HepG2 (cell line): ENCODE measurements at regions not wholly inside any gene's neighbourhood (a gene's known extent, or its start where the extent isn't known, plus 50 kb on each side); places are given as distances from the start of the nearest gene placed in this dataset.

ENCODE experiments used
- ATAC-seq: fragments of 200-7000 bp; cut with Tn5 transposase; 3 replicates; pipeline ENCODE4 v1.9.1; 2020; ENCODE audit warnings: mild to moderate bottlenecking, moderate library complexity
- BruUV-seq: library from RNA; stranded (reverse); fragments of 400-500 nt; replicated peaks from 2 replicates; lab custom pipeline; 2021; lab: Mats Ljungman, UMichigan
- CTCF ChIA-PET: fragments of 300-600 bp; formaldehyde crosslinking; extraction: SDS; loops from one replicate; lab custom pipeline; 2021; ENCODE audit warnings: low total read pairs, inconsistent platforms, low intra/inter-chr PET ratio; lab: Yijun Ruan, JAX
- POLR2A ChIA-PET: fragments of 350-600 bp; sonication (Branson Sonifier 250); formaldehyde crosslinking; loops from one replicate; lab custom pipeline; 2020; ENCODE audit warnings: antibody characterized with exemption, inconsistent platforms; lab: Yijun Ruan, JAX
- DNase-seq: peaks from one replicate; pipeline ENCODE4 v3.0.0-alpha.2; 2015; ENCODE audit warnings: low spot score
- FAIRE-seq: peaks from 3 replicates; lab custom pipeline; 2011; peaks lifted over from hg19 to GRCh38; lab: Jason Lieb, UNC
- H2AFZ ChIP-seq: one replicate; pipeline ENCODE4 v1.6.1; 2011; ENCODE audit warnings: low read length, inconsistent platforms
- H3K27ac ChIP-seq: fragments of 300-600 bp; 3 replicates; pipeline ENCODE4 v1.8.0; 2011; ENCODE audit warnings: mixed run types, mild to moderate bottlenecking, mixed read lengths, low read length, inconsistent platforms; ENCODE audit not compliant: insufficient read depth; ENCODE audit errors: extremely low read length
- H3K27me3 ChIP-seq, 2 experiments: fragments of 200-600 bp in 1 of 2; 2 replicates in 1 of 2; 3 replicates in 1 of 2; pipeline versions ENCODE4 v1.6.0 to v1.8.0; 2011; ENCODE audit warnings: low read length in 2 of 2, mild to moderate bottlenecking in 2 of 2, moderate library complexity in 2 of 2, inconsistent platforms in 1 of 2; ENCODE audit not compliant: insufficient read depth in 2 of 2, control insufficient read depth in 1 of 2
- H3K36me3 ChIP-seq, 2 experiments: fragments of 200-600 bp in 1 of 2; replicated peaks in 1 of 2; 2 replicates in 1 of 2; 3 replicates in 1 of 2; pipeline versions ENCODE4 v1.5.1 to v1.8.0; 2011; ENCODE audit warnings: low read length in 2 of 2, inconsistent platforms in 1 of 2; ENCODE audit not compliant: insufficient read depth in 2 of 2, control insufficient read depth in 1 of 2
- H3K4me1 ChIP-seq: 2 replicates; pipeline ENCODE4 v1.5.1; 2012; ENCODE audit warnings: low read length, inconsistent platforms; ENCODE audit not compliant: insufficient read depth
- H3K4me2 ChIP-seq: 2 replicates; pipeline ENCODE4 v1.6.0; 2011; ENCODE audit warnings: low read depth, low read length, inconsistent platforms
- H3K4me3 ChIP-seq, 3 experiments: fragments of 200-600 bp in 1 of 3; sonication (generic), shearing (Covaris generic) in 1 of 3; replicated peaks in 1 of 3; 2 replicates each; pipeline ENCODE4 v1.5.1; 2011 to 2016; ENCODE audit warnings: low read length in 3 of 3, inconsistent platforms in 2 of 3, low read depth in 2 of 3, mild to moderate bottlenecking in 2 of 3, control low read depth in 1 of 3, mixed read lengths in 1 of 3; ENCODE audit not compliant: insufficient read depth in 1 of 3
- H3K79me2 ChIP-seq: one replicate; pipeline ENCODE4 v1.6.1; 2011; ENCODE audit warnings: low read length, inconsistent platforms; ENCODE audit not compliant: insufficient read depth
- H3K9ac ChIP-seq: 2 replicates; pipeline ENCODE4 v1.6.0; 2011; ENCODE audit warnings: mild to moderate bottlenecking, low read depth, low read length, inconsistent platforms; ENCODE audit not compliant: insufficient read depth
- H3K9me3 ChIP-seq: 2 replicates; pipeline ENCODE4 v1.5.1; 2012; ENCODE audit warnings: mild to moderate bottlenecking, low read length
- H4K20me1 ChIP-seq: 2 replicates; pipeline ENCODE4 v1.6.0; 2011; ENCODE audit warnings: inconsistent platforms, mild to moderate bottlenecking, low read length, moderate library complexity; ENCODE audit not compliant: insufficient read depth
- DMAP1 ChIP-seq: IDR thresholded peaks from 2 replicates; pipeline ENCODE4 v1.6.1; 2016
- DNMT1 ChIP-seq: sonication (generic); formaldehyde crosslinking; IDR thresholded peaks from 2 replicates; pipeline ENCODE4 v1.5.1; 2020; ENCODE audit warnings: mild to moderate bottlenecking, missing genetic modification reagents
- FOXC1 ChIP-seq: sonication (generic); formaldehyde crosslinking; IDR thresholded peaks from 2 replicates; pipeline ENCODE4 v1.8.0; 2022; ENCODE audit warnings: mild to moderate bottlenecking, missing genetic modification reagents, borderline replicate concordance
- FOXK1 ChIP-seq: sonication (generic); formaldehyde crosslinking; IDR thresholded peaks from 2 replicates; pipeline ENCODE4 v1.4.0; 2020; ENCODE audit warnings: low read depth, missing genetic modification reagents, borderline replicate concordance
- MED13 ChIP-seq: sonication (generic); formaldehyde crosslinking; IDR thresholded peaks from 2 replicates; pipeline ENCODE4 v1.5.0; 2020; ENCODE audit warnings: missing genetic modification reagents
- MYC ChIP-seq: sonication (generic); formaldehyde crosslinking; IDR thresholded peaks from 2 replicates; pipeline ENCODE4 v1.9.0; 2021; ENCODE audit warnings: missing genetic modification reagents, borderline replicate concordance
- PPARG ChIP-seq: conservative IDR thresholded peaks from 2 replicates; pipeline ENCODE4 v1.6.1; 2016; ENCODE audit warnings: missing biosample characterization, missing genetic modification reagents
- TCF7L2 ChIP-seq: IDR thresholded peaks from 2 replicates; pipeline ENCODE4 v1.6.1; 2011; ENCODE audit warnings: mild to moderate bottlenecking, low read depth, low read length, moderate library complexity
- YEATS4 ChIP-seq: sonication (generic); formaldehyde crosslinking; IDR thresholded peaks from 2 replicates; pipeline ENCODE4 v1.4.0; 2020; ENCODE audit warnings: missing genetic modification reagents, borderline replicate concordance
- ZFP36 ChIP-seq: fragments of 150-350 bp; IDR thresholded peaks from 2 replicates; pipeline ENCODE4 v1.6.1; 2018; ENCODE audit warnings: borderline replicate concordance, low read length, low read depth; ENCODE audit not compliant: partially characterized antibody
- ZFY ChIP-seq: sonication (generic); formaldehyde crosslinking; IDR thresholded peaks from 2 replicates; pipeline ENCODE4 v1.4.0; 2020; ENCODE audit warnings: missing genetic modification reagents
- ZNF207 ChIP-seq: fragments of 450-650 bp; IDR thresholded peaks from 2 replicates; pipeline ENCODE4 v1.6.1; 2016; ENCODE audit warnings: antibody characterized with exemption, borderline replicate concordance
- ZNF225 ChIP-seq: sonication (generic); formaldehyde crosslinking; IDR thresholded peaks from 2 replicates; pipeline ENCODE4 v1.4.0; 2020; ENCODE audit warnings: mild to moderate bottlenecking, missing genetic modification reagents
- ZNF260 ChIP-seq: sonication (generic); formaldehyde crosslinking; IDR thresholded peaks from 2 replicates; pipeline ENCODE4 v1.4.0; 2020; ENCODE audit warnings: missing genetic modification reagents, low read depth, mild to moderate bottlenecking, borderline replicate concordance
- ZNF280B ChIP-seq: sonication (generic); formaldehyde crosslinking; IDR thresholded peaks from 2 replicates; pipeline ENCODE4 v1.5.0; 2020; ENCODE audit warnings: missing genetic modification reagents, mild to moderate bottlenecking, borderline replicate concordance
- ZNF747 ChIP-seq: sonication (generic); formaldehyde crosslinking; IDR thresholded peaks from 2 replicates; pipeline ENCODE4 v1.8.1; 2023; ENCODE audit warnings: missing genetic modification reagents, mild to moderate bottlenecking, borderline replicate concordance
- WGBS: methylation state at CpG from one replicate; pipeline ENCODE4 v1.1.6; 2017; ENCODE audit warnings: low lambda C conversion rate; 5-methylcytosine and 5-hydroxymethylcytosine counted together
- in situ Hi-C: cut with HindIII; loops from 2 replicates; pipeline ENCODE4 v1.10.0; 2017; ENCODE audit warnings: low pct_unique_long_range_greater_than_20kb; ENCODE audit not compliant: extremely low pct_ligation_motif_present
- intact Hi-C: fragments of 100-400 bp; cut with micrococcal nuclease; formaldehyde crosslinking; loops from one replicate; pipeline ENCODE4 v1.10.0; 2022; ENCODE audit not compliant: unreplicated experiment

DNA sequence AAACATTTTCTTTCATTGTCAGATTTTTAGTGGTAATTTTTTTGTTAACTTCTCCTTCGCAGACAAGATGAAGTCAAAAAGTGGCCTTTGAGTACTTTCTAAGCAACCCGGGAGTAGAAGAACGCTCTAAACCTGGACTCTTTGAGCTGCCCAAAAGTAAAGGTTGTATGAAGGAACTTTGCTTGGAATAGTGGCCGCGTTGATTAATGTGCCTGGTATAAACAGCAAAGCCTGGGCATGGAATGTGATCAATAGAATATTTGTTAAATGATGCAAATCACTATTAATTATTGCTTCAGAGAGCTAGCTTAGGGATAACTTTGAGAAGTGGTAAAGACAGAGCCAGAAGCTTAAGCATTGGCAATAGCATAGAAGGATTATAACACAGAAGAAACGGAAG is 475.1 kb upstream of the ANKRD30A start (continued):
- TF ChIP-seq FOXC1 (CRISPR knock-in tag) (no peak), FOXK1 (CRISPR knock-in tag) (no peak), DMAP1 (CRISPR knock-in tag) (no peak)

- in situ Hi-C loops, result no loop called here
- H3K79me2 ChIP-seq, result no peaks in the 10 kb centered on the region
- H3K4me2 ChIP-seq, result no peak overlapping the region
- no peak overlapping the region for H3K4me3 ChIP-seq
- H2AFZ ChIP-seq, result no peak overlapping the region
- ChIA-PET CTCF (no interaction called here), POLR2A (no interaction called here)
- H4K20me1 ChIP-seq, result no peaks in the 10 kb centered on the region
- no peak for ATAC-seq
- no peaks in the 10 kb centered on the region for H3K4me1 ChIP-seq
- TF ChIP-seq ZFY (CRISPR knock-in tag) (no peak), ZNF207 (no peak), MED13 (CRISPR knock-in tag) (no peak), ZFP36 (no peak), TCF7L2 (no peak), ZNF280B (CRISPR knock-in tag) (no peak), YEATS4 (CRISPR knock-in tag) (no peak), ZNF747 (CRISPR knock-in tag) (no peak), ZNF260 (CRISPR knock-in tag) (no peak), MYC (CRISPR knock-in tag) (no peak), PPARG (CRISPR knock-in tag) (no peak), ZNF225 (CRISPR knock-in tag) (no peak), DNMT1 (CRISPR knock-in tag) (no peak)
- no peak overlapping the region for H3K27ac ChIP-seq
- 6% methylated on average over 8 of the region's 10 CpGs for WGBS
- no peaks in the 10 kb centered on the region for H3K9me3 ChIP-seq
- DNase-seq, result no peak
- H3K27me3 ChIP-seq, result no peaks in the 10 kb centered on the region
- no peaks in the 10 kb centered on the region for H3K36me3 ChIP-seq
- intact Hi-C loops, result no loop called here
- no peak overlapping the region for H3K9ac ChIP-seq
- BruUV-seq, result no TSS peak
- FAIRE-seq, result no peak
Measured at GRCh38 chr10:36647540-36647939, 477.9 kb upstream of the ANKRD30A start.
